ENCODE measurements at regions not wholly inside any gene's neighbourhood (a gene's known extent, or its start where the extent isn't known, plus 50 kb on each side); places are given as distances from the start of the nearest gene placed in this dataset.

DNA sequence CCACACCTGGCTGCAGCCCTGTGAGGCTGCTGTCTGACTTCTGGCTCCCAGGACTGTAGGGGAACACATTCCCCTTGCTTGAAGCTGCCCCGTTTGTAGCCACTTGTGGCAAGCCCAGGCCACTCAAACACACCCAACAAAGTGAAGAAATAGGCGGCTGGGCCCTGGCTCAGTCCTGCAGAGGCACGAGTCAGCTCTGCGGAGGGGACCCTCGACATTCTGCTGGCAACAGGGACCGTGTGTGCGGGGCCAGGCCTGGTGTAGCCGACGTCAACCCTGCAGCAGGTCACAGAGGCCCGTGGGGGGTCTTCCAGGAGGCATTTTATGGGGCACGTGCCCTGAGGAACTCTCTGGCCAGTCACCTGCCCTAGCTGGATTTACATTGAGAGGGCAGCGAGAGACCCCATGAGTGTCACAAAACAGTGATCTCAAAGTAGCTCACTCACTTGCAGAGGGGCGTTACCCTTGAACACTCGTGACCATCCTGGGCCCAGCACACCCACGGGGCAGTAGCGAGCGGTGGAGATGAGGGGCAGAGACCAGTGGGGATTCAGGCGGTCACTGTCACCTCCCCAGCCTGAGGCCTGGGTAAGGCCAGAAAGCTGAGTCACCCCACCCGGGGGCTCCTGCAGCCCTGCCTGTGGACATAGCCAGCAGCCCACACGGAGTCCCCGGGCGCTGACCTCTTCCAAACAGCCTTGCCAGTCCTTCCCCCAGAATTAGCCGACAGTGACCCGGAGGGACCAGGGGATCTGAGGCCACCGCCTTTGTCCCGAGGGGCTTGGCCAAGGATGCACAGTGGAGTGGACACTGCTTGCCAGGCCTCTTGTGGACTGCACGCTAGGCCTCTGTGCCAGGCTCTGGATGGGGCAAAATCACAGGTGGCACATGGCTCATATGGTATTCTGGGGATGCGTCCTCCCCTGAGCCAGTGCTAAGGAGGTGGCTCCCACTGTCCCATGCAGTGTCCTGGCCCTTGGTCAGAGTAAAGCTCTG, 139.5 kb downstream of the CTTN start:
- DNase-seq: no peak

DNA sequence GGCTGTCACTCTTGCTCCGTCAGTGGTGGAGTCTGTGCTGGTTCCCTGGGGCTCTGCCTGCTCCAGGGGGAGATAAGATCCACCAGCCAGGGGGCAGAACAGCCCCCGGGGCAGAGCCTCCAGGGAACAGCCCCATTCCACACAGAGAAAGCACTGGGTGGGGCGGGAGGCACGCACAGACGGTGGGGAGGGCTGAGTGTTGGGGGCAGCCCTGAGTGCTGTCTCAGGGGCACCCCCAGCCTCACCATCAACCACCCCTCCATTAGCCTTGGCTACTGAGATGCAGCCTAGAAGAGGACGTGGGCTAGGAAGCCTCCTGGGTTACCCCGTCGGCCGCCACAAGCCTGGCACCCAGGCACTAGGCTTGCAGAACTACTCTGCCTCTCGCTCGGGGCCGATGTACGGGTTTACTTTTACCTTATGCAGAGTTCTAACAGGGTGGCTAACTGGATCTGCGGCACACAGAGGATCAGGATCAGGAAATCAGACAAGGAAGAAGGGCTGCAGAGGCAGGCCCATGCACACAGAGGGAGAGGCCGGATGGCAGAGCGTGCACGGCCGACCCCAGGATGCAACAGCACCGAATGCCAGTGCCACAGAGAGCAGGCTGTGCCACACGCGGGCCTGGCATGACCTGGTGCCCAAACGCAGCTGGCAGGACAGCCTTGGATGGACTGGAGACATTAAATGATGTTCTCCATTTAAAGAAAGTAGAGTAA, 140.5 kb downstream of the CTTN start:
- no peak for DNase-seq

DNA sequence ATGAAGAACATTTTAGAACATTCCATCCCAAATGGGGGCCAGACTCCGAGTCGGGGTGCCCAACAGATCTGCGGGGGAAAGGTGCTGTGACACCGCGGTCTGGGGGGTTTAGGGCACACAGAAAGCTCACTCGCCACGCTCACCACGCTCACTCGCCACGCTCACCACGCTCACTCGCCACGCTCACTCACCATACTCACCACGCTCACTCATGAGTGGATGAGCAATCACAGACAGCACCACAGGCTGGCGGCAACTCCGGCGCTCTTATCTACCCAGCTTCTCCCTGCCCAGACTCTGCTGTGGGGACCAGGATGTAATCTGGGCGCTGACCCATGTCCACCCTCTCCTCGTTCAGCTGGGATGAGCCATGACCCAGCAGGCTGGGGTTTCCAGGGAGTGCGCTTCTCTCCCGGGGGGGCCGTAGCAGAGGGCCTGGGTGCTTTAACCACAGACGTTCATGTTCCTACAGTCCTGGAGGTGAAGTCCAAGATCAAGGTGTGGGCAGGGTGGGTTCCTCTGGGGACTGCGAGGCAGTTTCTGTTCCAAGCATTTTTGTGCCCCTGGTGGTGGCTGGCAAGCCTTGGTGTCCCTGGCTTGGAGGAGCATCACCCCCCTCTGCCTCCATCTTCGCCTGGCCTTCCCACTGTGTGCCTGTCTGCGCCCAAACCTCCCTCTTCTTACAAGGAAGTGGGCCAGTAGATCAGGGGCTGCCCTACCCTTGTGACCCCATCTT, 141.2 kb downstream of the CTTN start:
- no peak for DNase-seq

DNA sequence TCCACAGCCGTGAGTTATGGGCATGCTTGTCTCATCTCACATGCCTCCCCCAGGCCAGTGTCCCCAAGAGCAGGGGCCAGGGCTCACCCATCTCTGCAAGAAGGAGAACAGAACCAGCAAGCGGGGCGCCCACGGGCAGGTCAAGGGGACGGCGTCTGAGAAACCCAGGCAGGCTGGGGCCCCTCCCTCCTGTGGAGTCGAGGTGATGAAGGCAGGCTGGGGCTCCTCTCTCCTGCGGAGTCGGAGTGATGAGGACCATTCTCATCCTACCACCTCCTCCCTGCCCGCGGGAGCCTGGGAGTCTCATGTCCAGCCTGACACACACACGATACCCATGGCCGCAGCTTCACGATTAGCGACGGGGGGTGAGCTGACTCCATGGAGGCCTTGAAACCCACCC, 141.9 kb downstream of the CTTN start:
- DNase-seq: no peak

DNA sequence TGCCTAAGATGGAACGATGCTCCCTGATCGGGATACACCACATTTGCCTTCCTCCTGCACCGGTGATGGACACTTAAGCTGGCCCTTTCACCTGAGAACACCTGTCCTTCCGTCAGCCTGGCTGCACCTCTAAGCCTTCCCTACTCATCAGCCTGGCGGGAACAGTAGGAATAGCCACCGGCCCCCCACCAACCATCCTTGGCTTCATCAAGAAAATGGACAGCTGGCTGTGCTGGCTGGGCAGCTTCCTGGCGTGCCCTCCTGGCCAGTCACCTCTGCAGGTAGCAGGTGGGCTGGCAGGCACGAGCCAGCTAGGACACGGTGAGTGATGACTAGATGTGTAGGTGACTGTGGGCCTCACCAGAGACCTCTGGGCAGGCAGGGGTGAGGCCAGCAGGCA, 142.8 kb downstream of the CTTN start:
- no peak for DNase-seq

DNA sequence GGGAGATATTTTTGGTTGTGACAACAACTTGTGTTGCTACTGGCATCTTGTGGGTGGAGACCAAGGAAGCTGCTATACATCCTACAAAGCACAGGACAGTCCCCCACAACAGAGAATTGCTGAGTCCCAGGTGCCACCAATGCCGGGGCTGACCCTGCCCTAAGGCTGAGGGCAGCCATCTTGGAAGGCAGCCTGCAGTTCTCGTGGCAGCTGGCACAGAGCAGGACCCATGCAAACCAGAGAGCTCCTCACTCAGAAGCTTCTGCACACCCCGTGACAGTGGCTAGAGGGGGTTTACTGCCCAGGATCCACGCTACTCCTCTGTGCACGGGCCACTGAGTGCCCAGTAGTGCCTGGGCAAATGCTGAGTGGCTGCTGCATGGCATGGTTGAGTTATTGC, 143.4 kb downstream of the CTTN start:
- DNase-seq: no peak

DNA sequence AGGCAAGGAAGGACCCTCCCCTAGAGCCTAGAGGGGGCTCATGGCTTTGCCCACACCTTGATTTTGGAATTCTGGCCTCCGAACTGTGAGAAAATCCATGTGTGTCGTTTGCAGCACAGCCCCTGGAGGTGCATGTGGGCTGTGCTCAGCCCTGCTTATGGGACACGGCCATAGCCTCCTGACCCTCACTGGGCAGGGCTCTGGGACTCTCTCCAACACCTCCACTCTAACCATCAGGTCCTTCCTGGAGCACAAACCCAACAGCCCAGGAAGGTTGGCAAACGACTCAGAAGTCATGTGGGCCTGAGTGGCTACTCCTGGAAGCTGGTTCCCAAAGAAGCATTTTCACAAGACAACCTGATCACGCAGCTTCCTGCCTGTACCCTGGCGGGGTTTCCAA, 144.1 kb downstream of the CTTN start:
- DNase-seq: no peak

DNA sequence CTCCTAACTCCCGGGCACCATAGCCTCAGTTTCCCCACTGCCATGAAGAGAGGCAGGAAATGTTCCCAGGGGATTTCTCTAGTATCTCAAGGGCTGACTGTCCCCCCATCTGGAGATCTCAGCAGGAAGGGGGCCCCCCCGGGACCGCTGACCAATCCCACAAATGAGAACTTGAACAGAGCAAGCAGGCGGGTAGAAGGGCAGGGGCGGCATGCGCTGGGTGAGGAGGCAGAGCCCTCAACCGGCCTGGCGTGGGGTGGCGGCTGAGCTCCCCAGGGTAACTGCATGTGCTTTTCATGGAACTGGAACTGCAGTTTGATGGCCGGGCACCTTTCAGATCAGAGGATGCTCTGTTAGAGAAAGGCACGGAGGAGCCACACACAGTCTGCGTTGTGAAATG, 144.5 kb downstream of the CTTN start:
- no peak for DNase-seq

DNA sequence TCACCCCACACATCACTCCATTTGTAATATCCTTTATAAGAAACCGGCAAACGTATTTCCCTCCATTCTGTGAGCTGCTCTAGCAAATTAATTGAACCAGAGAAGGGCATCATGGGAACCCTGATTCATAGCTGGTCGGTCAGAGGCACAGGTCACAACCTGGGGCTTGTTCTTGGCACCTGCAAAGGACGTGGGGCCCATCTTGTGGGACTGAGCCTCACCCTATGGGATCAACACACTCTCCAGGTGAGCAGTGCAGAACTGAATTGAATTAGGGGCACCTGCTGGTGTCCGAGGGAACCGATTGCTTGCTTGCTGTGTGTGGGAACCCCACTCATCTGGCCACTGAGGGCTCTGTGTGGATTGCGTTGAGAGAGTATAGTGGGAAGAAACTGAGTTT, 145.3 kb downstream of the CTTN start:
- no peak for DNase-seq

DNA sequence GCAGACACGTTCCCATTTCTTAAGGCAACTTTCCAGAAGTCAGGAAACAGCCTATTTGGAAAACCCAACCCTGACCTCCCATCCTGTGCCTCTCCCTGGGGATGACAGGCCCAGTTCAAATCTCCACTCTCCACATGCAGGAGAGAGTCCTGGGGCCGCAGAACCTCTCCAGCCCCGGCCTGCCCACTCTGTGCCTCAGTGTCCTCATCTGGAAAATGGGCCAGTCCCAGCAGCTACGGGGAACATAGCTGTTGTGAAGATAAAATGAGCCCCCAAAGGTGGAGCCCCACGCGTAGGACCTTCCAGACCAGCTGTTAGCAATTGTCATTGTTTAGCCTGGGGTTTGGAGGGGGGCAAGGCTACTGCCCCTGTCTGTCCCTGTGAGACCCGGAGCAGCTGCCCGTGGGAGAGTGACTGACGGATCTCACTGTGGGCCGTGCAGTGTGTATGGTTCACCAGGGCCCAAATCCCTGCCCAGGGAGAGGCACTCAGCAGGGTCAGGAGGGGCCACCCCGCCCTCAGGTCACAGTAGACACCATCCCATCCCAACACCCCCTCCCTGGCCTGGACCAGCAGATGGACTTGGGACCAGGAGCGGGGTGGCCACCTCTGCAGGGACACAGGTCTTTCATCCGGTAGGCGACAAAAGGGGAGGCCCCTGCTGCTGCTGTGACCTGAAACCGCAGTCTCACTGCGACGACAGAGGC, 145.9 kb downstream of the CTTN start:
- DNase-seq: no peak

DNA sequence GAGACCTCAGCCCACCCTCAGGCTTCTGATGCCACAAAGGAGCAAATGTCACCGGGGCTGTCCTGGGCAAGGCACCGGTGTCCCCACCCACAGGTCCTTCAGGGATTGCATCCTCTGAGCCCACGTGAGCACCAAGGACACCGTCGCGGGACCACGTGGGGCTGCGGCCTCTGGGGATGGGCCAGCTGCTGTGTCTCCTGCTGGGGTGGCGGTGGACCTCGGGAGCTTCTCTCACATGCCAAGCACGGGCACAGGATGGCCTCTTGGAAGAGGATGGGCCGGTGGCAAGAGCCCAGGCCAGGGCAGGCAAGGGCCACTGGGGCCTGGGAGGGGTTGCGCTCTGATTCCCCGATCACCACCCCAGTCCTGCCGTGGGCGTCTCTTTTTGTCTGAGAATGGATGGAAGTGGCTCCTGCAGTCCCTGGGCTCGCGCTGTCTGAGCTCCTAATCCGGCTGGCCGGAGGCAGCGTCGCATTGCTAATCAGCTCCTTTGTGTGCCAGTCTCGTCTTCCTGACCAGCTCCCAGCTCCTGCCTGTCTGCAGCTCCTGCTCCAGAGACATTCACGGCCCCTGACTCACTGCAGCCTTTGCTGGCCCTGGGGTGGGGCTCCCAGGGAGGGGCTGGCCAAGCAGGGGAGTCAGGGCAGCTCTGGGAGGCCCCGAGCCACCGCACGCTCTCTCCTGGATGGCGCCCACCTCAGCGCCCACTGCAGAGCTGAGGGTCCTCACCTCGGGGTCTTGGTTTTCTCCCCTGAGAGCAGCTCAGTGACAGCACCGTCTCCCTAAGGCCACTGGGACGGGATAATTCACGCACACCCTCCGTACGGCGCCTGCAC, 146.7 kb downstream of the CTTN start:
- no peak for DNase-seq

DNA sequence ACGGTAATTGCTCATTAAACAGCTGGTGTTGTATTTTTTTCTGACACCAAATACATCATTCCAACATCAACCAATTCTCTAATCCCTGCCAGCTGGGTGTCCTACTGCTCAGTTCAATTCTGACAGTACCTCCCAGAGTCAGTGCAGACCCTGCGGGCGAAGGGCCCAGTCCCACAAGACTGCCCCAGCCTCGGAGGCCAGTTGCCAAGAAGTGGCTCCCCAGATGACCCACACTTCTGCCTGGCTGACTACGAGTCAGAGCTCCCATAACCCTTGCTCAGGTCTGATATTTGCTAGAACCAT, 147.2 kb downstream of the CTTN start:
- DNase-seq: no peak

DNA sequence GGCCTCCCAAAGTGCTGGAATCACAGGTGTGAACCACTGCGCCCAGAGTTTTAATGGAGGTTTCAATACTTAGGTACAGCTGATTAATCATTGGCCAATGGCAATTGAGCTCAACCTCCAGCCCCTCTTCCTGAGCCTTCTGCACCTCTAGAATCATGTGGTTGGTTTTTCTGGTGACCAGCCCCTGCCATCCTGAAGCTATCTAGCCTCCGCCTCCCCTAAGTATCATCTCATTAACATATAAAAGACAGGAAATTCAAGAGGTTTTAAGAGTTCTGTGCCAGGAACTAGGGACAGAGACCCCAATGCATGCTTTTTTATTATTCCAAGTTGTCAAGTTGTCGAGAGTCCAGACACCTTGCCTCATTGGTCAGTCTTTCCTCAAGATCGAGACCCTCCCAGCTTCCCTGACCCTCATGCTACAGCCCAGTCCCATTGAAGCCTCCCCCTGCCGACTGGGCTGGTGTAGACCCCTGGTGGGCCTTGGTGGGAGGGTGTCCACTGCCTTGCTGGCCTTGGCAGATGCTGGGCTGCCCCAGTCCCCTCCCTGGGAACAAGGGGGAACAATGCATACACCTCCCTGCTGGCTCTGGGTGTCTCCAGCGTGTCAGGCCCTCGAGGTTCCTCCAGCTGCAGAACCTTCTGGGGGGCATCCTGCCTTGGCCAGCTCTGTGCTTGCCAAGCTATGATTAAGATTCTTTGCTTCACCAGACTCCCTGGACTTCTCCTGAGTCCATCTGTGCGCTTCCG, 148.0 kb downstream of the CTTN start:
- no peak for DNase-seq

DNA sequence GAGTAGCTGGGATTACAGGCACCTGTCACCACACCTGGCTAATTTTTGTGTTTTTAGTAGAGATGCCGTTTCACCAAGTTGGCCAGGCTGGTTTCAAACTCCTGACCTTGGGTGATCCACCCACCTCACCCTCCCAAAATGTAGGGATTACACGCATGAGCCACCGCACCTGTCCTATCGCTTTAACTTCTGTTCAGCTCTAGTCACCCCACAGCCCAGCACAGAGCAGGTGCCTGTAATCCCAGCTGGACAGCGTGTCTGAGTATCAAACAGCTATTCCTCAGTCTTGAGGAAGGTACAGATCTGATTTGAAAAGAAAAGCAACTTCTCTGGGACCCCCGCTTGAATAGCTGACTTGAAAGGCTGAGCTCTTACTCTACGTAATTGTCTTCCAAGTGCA, 149.1 kb downstream of the CTTN start:
- no peak for DNase-seq

DNA sequence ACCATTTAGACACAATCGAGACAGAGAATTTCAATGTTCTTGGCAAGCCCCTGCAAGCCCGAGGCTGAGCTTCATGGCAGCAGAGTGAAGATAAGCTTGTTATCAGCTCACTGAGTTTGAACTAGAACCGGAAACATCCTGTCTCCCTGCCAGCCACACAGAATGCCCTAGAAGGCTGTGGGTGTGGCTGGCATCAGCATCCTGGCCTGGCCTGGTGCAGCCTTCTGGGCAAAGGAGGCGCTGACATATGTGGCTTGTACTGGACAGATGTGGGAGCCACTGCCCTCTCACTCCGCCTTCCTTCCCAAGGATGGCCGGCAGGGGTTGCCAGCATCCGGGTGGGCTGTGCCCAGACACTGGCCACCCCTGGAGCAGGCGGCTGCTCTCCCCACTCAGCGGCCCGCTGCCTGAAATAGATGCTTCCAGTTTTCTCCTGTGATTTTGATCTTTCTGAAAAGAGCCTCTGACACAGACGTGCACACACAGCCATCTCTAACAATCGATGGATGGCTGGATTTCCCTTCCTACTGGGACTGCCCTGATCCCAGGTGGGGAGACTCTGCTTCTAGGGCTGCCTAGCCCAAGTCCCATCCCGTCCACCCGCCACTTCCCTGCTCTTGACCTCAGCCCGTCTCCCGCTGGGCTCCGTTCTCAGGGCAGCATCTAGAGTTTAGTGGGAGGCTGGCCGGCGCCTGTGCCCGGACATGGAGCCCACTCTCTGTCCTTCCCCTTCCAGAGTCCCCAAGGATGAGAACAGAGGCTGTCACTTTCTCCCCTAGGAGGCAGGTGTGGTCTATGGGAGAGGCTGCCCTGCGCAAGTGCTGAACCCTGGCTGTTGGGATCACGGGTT, 149.7 kb downstream of the CTTN start:
- DNase-seq: no peak

DNA sequence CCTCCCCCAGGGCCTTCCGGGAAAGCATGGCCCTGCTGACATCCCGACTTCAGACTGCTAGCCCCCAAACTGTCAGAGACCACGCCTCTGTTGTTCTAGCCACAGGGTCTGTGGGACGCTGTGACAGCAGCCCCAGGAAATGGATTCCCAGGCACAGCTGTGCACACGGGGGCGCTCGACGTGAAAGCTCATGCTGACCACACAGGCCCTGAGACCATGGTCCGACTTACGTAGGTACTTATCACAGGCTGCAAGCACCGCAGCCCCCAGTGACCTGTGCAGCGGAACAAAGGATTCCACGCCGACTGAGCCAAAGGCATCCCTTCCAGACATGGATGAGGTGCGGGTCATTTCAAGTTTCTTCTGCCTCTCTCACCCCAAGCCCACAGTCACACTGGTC, 150.6 kb downstream of the CTTN start:
- no peak for DNase-seq

DNA sequence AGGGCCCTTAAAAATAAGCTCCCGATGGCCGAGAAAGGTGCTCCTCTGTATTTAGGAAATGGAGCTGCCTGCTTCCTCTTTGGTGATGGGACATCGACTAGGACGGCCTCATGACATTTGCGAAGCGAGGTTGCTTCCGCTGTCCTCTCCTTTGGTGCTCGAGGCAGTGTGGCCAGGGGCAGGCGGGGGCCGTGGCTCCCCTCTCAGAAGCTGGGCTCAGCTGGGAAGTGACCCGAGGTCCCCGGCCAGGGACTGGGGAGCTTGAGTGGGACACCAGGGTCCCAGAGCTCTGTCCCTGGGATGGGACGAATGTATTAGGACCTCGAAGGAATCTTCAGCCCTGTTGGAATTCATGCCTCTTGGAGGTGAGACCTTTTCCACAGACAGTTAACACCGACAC, 151.1 kb downstream of the CTTN start:
- no peak for DNase-seq

DNA sequence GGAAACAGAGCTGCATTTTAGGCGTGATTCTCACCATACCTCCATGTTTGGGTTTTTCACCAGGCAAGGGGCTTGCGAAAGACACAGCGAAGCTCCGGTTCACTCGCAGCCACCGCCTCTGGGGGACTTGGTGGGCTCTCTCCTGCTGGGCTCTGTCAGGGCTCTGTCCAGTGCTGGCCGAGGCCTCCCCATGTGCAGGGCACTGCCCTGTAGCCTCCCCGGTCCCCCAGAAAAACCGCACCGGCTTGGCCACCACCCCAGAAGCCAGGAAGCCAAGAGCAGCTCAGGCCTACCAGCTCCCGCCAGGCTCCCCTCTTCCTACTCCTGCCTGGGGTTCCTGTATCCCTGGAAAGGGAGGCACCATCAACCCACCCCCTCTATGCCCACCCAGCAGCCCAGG, 151.5 kb downstream of the CTTN start:
- no peak for DNase-seq

DNA sequence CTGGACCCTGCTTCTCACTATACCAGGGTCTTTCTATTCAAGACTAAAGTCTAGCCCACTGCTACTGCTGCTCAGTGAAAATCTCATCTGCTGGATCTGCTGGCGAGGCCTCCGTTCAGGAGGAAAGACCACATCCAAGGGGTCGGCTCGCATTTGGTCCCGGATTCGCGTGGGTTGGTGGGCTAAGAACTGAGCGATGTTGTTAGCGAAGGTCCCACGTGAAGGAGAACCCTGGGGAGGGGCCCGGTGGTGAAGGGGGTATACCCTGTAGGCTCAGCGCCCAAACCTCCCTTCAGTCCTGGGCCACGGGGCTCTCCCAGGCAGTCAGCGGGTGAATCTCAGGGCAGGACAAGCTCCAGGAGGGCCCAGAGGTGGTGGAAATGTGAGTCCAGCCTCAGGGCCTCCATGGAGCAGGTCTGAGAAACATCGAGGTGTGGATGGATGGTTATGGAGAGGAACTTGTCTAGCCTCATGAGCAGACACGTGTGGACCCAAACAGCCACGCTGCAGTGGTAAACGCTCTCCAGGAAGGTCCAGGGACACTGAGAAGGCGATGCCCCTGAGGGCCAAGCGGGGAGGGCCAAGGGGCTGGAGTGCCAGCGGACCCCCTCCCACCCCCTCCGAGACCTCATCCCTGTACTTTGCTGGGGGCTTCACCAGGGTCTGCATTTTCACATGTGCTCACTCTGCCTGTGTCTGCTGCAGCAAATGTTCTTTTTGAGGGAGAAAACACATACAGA, 152.3 kb downstream of the CTTN start:
- no peak for DNase-seq

Data from NCI-H1092 treated with DMSO at 0.1 percent for 48 hours (cell line).